SU-DHL-6 (cell line): ENCODE measurements at regions not wholly inside any gene's neighbourhood (a gene's known extent, or its start where the extent isn't known, plus 50 kb on each side); places are given as distances from the start of the nearest gene placed in this dataset.

Experiments
- CTCF ChIP-seq: fragments of 200-600 bp; sonication (generic); IDR thresholded peaks from one replicate; pipeline ENCODE4 v1.5.1; 2017; ENCODE audit warnings: antibody characterized with exemption, mild to moderate bottlenecking, low read length, moderate library complexity; ENCODE audit not compliant: insufficient read depth, poor library complexity, severe bottlenecking
- EZH2phosphoT487 ChIP-seq: fragments of 200-600 bp; sonication (generic), shearing (Covaris generic); conservative IDR thresholded peaks from 2 replicates; pipeline ENCODE4 v1.6.1; 2018; ENCODE audit warnings: mild to moderate bottlenecking, antibody characterized with exemption, low read length, moderate library complexity, mixed read lengths

- no peak for TF ChIP-seq CTCF
- TF ChIP-seq EZH2phosphoT487 = no peak
These were observed 960.0 kb upstream of the RAG2 start for GRCh38 chr11:37557990-37558389.
